Tibial nerve (tissue), 4 donors: ENCODE measurements at regions not wholly inside any gene's neighbourhood (a gene's known extent, or its start where the extent isn't known, plus 50 kb on each side); places are given as distances from the start of the nearest gene placed in this dataset.
A peak's percentile ranks its signal among the peaks of the same experiment; 100 is the strongest.
"Not testable (repeated sequence)": the region's sequence is repeated elsewhere in the genome, so short reads cannot be mapped to it uniquely, and the experiment has no call there.

ENCODE experiments used
- DNase-seq, 2 donors: peaks; one replicate each; pipeline ENCODE4 v3.0.0-alpha.2; 2019; ENCODE audit warnings: low spot score in 2 of 2
- H3K27ac ChIP-seq, 4 donors: fragments of 200-600 bp; sonication (generic) in 3 of 4; one replicate each; pipeline ENCODE4 v1.5.1; 2017 to 2019; ENCODE audit warnings: mild to moderate bottlenecking in 1 of 4
- H3K27me3 ChIP-seq, 2 donors: fragments of 200-600 bp; sonication (generic) in 1 of 2; one replicate each; pipeline versions ENCODE4 v1.5.1 to v1.6.0; 2017 to 2019
- H3K36me3 ChIP-seq, 3 donors: fragments of 200-600 bp; sonication (generic); one replicate each; pipeline ENCODE4 v1.5.1; 2018 to 2019
- H3K4me1 ChIP-seq, 4 donors: fragments of 200-600 bp; sonication (generic) in 3 of 4; one replicate each; pipeline ENCODE4 v1.5.1; 2017 to 2019
- H3K4me3 ChIP-seq, 4 donors: fragments of 200-600 bp; sonication (generic) in 3 of 4; one replicate each; pipeline ENCODE4 v1.5.1; 2017 to 2019; ENCODE audit warnings: mild to moderate bottlenecking in 1 of 4, moderate library complexity in 1 of 4
- H3K9me3 ChIP-seq, 4 donors: fragments of 200-600 bp; sonication (generic) in 3 of 4; one replicate each; pipeline ENCODE4 v1.5.1; 2017 to 2019
- EP300 ChIP-seq, 2 donors: sonication (generic); formaldehyde crosslinking; IDR thresholded peaks; one replicate each; pipeline ENCODE4 v1.6.1; 2017; ENCODE audit warnings: antibody characterized with exemption in 2 of 2, mild to moderate bottlenecking in 1 of 2
- POLR2A ChIP-seq, 2 donors: fragments of 450-650 bp; IDR thresholded peaks; one replicate each; pipeline ENCODE4 v1.6.1; 2017; ENCODE audit warnings: antibody characterized with exemption in 2 of 2, mild to moderate bottlenecking in 2 of 2, moderate library complexity in 2 of 2
- WGBS, 2 donors: methylation state at CpG; one replicate each; pipeline ENCODE4 v1.1.5; 2018; 5-methylcytosine and 5-hydroxymethylcytosine counted together
- TF ChIP-seq, protein P1 (sequence below), 5 experiments: fragments of 200-600 bp in 3 of 5; fragments of 450-650 bp in 2 of 5; sonication (generic) in 3 of 5; IDR thresholded peaks; one replicate each; pipeline ENCODE4 v1.5.1; 2016 to 2019; ENCODE audit warnings: antibody characterized with exemption in 5 of 5, mild to moderate bottlenecking in 3 of 5, moderate library complexity in 2 of 5

DNA sequence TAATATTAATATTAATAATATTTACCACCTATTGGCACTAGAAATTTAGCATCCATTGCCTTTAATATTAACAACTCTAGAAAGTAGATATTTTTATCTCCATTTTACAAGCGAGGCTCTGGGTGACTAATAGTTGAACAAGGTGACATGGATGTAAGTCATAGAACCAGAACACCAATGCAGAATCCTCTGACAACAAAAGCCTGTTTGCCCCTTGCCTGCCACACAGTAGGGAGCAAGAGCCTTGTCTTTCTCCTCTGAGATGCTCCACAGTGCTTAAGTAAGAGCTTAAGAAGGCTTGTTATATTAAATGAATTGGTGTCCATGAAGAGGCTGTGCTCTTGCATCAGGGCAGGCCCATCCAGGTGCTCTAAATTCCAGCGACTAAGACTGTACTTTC lies 51.2 kb upstream of the LBX1 start:
- TF ChIP-seq EP300 (IDR thresholded peaks at IDR 0.05) (no peak), POLR2A (IDR thresholded peaks at IDR 0.05) (no peak)
- TF ChIP-seq, protein P1, sequence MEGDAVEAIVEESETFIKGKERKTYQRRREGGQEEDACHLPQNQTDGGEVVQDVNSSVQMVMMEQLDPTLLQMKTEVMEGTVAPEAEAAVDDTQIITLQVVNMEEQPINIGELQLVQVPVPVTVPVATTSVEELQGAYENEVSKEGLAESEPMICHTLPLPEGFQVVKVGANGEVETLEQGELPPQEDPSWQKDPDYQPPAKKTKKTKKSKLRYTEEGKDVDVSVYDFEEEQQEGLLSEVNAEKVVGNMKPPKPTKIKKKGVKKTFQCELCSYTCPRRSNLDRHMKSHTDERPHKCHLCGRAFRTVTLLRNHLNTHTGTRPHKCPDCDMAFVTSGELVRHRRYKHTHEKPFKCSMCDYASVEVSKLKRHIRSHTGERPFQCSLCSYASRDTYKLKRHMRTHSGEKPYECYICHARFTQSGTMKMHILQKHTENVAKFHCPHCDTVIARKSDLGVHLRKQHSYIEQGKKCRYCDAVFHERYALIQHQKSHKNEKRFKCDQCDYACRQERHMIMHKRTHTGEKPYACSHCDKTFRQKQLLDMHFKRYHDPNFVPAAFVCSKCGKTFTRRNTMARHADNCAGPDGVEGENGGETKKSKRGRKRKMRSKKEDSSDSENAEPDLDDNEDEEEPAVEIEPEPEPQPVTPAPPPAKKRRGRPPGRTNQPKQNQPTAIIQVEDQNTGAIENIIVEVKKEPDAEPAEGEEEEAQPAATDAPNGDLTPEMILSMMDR (IDR thresholded peaks at IDR 0.05): no peak
- Histone ChIP-seq H3K27ac (no peak overlapping the region), H3K27me3 (peaks cover 0 to 53% of the 10 kb centered on the region in 2 donors), H3K4me3 (no peak overlapping the region), H3K36me3 (no peaks in the 10 kb centered on the region), H3K4me1 (peaks cover 0 to 8% (median 3%) of the 10 kb centered on the region in 4 donors), H3K9me3 (no peaks in the 10 kb centered on the region)
- WGBS, 2 donors: 92 to 93% methylated on average over 2 of the region's 2 CpGs
- no peak for DNase-seq

DNA sequence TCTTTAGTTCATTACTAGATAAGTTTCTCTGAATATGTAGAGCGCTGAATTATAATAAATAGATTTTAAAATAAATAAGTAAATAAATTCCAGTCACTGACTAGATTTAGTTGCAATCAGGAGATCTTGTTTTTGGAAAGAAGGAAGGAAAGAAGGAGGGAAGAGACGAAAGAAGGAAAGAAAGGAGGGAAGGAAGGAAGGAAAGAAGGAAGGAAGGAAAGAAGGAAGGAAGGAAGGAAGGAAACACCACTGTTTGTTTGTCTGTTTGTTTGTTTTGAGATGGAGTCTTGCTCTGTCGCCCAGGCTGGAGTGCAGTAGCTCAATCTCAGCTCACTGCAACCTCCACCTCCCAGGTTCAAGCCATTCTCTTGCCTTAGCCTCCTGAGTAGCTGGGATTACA lies 51.7 kb upstream of the LBX1 start:
- H3K9me3 ChIP-seq, H3K4me1 ChIP-seq, H3K36me3 ChIP-seq, H3K4me3 ChIP-seq, H3K27ac ChIP-seq, DNase-seq: not testable (repeated sequence)
- WGBS, 2 donors: 80 to 89% methylated on average over 3 of the region's 3 CpGs
- H3K27me3 ChIP-seq: peaks cover 0 to 58% of the 10 kb centered on the region in 2 donors

DNA sequence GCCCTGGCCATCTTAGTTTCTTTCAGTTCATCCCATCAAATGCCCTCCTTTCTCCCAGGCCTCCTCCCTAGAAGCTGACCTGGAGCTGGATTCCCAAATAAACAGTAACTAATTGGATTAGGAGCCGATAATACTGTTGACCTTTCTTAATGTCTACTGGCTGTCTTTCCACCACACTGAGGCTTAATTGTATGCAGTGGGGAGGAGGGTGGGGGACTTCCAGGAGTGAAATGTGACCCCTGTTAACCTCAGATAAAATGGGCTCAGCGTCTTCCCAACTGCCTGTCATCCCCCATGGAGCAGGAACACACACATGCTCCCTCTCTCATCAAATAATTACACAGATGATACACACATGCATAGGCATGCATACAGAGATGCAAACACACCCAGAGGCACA lies 53.7 kb upstream of the LBX1 start:
- peaks cover 0 to 78% of the 10 kb centered on the region in 2 donors for H3K27me3 ChIP-seq

DNA sequence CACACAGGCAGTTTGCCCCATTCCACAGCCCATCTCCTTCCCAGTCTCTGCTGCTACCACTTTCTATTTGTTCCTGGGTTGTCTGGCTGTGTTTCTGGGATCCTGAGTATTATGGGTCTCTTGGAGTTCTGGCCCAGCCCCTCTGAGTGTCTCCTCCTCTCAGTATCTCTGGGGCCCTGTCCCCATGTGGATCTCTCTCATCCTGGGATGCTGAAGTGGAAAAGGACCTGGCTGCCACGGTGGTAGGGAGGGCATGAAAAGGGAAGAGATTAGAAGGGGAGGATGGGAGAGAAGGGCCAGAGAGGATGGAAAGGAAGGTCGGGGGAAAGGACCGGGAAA lies 54.5 kb upstream of the LBX1 start:
- Histone ChIP-seq H3K27me3 (peaks cover 0 to 83% of the 10 kb centered on the region in 2 donors), H3K27ac (no peak overlapping the region), H3K4me1 (peaks cover 0 to 8% (median 3%) of the 10 kb centered on the region in 4 donors), H3K9me3 (no peaks in the 10 kb centered on the region), H3K36me3 (no peaks in the 10 kb centered on the region), H3K4me3 (no peak overlapping the region)
- TF ChIP-seq POLR2A (IDR thresholded peaks at IDR 0.05): no peak
- DNase-seq: no peak
- 5 to 9% methylated on average over 3 of the region's 3 CpGs for WGBS, 2 donors

More for the DNA sequence above, 53.7 kb upstream of the LBX1 start:
- 67 to 68% methylated on average over 2 of the region's 2 CpGs for WGBS, 2 donors
- no peak for TF ChIP-seq POLR2A (IDR thresholded peaks at IDR 0.05)
- TF ChIP-seq EP300 (IDR thresholded peaks at IDR 0.05): no peak
- TF ChIP-seq, protein P1 (IDR thresholded peaks at IDR 0.05): no peak
- no peak overlapping the region for H3K4me3 ChIP-seq
- no peaks in the 10 kb centered on the region for H3K36me3 ChIP-seq
- H3K9me3 ChIP-seq: no peaks in the 10 kb centered on the region
- peaks cover 0 to 8% (median 3%) of the 10 kb centered on the region in 4 donors for H3K4me1 ChIP-seq
- DNase-seq: no peak
- no peak overlapping the region for H3K27ac ChIP-seq

DNA sequence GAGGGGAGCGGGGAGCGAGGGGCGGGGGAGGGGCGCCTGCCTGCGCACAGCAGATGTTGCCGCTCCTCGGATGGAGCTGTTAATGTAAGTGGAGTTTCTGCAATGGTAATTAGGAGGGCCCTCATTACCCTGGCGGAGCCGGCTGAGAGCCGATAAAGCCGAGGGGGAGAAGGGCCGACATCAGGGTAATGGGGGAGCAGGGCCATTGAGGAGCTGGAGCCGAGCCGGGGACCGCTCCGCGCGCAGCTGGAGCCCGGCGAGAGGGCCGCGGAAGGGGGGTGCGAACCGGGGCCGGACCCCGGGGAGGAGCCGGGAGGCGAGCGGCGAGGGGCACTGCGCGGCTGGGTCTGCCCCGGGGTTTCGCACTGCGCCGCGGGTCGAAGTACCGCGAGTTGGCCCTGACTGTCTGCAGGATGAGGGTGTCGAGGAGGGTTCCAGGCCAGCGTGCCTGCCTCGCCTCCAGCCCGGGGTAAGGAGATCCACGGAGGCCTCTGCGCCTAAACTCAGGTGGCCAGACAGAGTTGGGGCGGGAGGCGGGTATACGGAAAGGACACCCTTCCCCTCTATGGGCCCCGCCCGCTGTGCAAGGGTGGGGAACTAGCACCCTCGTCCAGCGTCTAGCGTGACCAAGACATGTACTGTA lies 55.0 kb upstream of the LBX1 start:
- no peak for DNase-seq

DNA sequence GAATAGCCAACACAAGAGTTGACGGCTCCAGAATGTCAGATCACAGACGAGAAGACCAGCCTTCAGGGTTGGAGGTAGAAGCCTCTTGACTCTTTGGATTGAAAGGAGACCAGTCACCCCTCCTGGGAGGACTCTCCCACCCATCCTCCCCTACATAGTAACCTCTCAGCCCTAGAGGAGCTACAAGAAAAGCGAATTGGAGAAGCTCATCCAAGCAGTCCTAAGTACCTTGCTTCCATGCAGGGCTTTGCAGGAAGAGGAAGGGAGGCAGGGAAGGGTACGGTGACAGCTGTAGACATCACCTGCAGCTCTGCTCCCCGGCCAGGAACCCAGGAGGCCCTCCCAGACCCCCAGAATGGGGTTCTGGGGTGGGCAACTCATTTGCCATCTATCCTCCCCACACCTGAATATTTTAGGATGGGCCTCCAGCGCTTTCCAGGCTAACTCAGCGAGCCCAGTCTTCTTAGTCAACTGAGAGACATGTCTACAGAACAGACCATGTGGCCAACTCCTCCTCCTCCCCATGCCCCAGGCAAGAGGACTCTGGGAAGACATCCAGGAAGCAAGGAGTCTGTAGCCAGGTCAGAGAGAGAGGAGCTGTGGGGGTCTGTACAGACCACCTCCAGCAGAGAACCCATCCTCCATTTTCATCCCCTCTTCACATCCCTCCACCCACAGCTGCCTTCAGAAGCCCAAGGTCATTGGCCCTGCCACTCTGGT lies 55.6 kb upstream of the LBX1 start:
- no peak overlapping the region for H3K27ac ChIP-seq
- no peaks in the 10 kb centered on the region for H3K36me3 ChIP-seq
- 50 to 60% methylated on average over 7 of the region's 7 CpGs for WGBS, 2 donors
- H3K9me3 ChIP-seq: no peaks in the 10 kb centered on the region
- no peak for DNase-seq
- peaks cover 0 to 8% (median 3%) of the 10 kb centered on the region in 4 donors for H3K4me1 ChIP-seq
- peaks cover 0 to 92% of the 10 kb centered on the region in 2 donors for H3K27me3 ChIP-seq
- TF ChIP-seq, protein P1 (IDR thresholded peaks at IDR 0.05): no peak
- TF ChIP-seq EP300 (IDR thresholded peaks at IDR 0.05) (no peak), POLR2A (IDR thresholded peaks at IDR 0.05) (no peak)
- H3K4me3 ChIP-seq: no peak overlapping the region

More for the DNA sequence above, 55.0 kb upstream of the LBX1 start:
- TF ChIP-seq, protein P1 (IDR thresholded peaks at IDR 0.05): no peak
- TF ChIP-seq EP300 (IDR thresholded peaks at IDR 0.05): no peak
- TF ChIP-seq POLR2A (IDR thresholded peaks at IDR 0.05): no peak
- peak overlapping the region in 1 of 4 donors; percentile 4 for H3K4me3 ChIP-seq
- no peaks in the 10 kb centered on the region for H3K9me3 ChIP-seq
- H3K27me3 ChIP-seq: peaks cover 0 to 85% of the 10 kb centered on the region in 2 donors
- WGBS, 2 donors: 5 to 7% methylated on average over 50 to 54 of the region's 54 CpGs
- no peaks in the 10 kb centered on the region for H3K36me3 ChIP-seq
- no peak overlapping the region for H3K27ac ChIP-seq
- H3K4me1 ChIP-seq: peaks cover 0 to 8% (median 3%) of the 10 kb centered on the region in 4 donors
